Nephron (organoid): ENCODE measurements at regions not wholly inside any gene's neighbourhood (a gene's known extent, or its start where the extent isn't known, plus 50 kb on each side); places are given as distances from the start of the nearest gene placed in this dataset.

Source experiments
- H3K27ac Mint-ChIP-seq, 3 experiments: 2 replicates each; pipeline ENCODE4 v1.8.0; 2020; ENCODE audit warnings: mixed read lengths in 3 of 3, mild to moderate bottlenecking in 2 of 3, moderate library complexity in 1 of 3
- H3K27me3 Mint-ChIP-seq: 2 replicates; pipeline ENCODE4 v1.8.0; 2021; ENCODE audit warnings: low read depth, mild to moderate bottlenecking, moderate library complexity, mixed read lengths
- H3K36me3 Mint-ChIP-seq: 2 replicates; pipeline ENCODE4 v1.8.0; 2020; ENCODE audit warnings: low read depth, mixed read lengths
- H3K4me1 Mint-ChIP-seq: 2 replicates; pipeline ENCODE4 v1.8.0; 2020; ENCODE audit warnings: mixed read lengths
- H3K4me3 Mint-ChIP-seq, 3 experiments: 2 replicates each; pipeline ENCODE4 v1.8.0; 2020; ENCODE audit warnings: mild to moderate bottlenecking in 3 of 3, mixed read lengths in 3 of 3, moderate library complexity in 2 of 3
- H3K9me3 Mint-ChIP-seq: 2 replicates; pipeline ENCODE4 v1.8.0; 2020; ENCODE audit warnings: mixed read lengths
- CTCF ChIP-seq, 3 experiments: fragments of 200-600 bp; sonication (generic); IDR thresholded peaks; one replicate each; pipeline ENCODE4 v1.5.0; 2021; ENCODE audit warnings: antibody characterized with exemption in 3 of 3; ENCODE audit not compliant: unreplicated experiment in 3 of 3

- H3K4me3 Mint-ChIP-seq = no peak overlapping the region
- H3K4me1 Mint-ChIP-seq = no peaks in the 10 kb centered on the region
Observed at GRCh38 chr19:27691991-27692390, 1521.0 kb downstream of the UQCRFS1 start.

GRCh38 chr19:27689734-27690241 is 1523.2 kb downstream of the UQCRFS1 start:
- Mint-ChIP-seq H3K27ac (no peak overlapping the region), H3K36me3 (no peaks in the 10 kb centered on the region), H3K4me3 (no peak overlapping the region), H3K27me3 (no peaks in the 10 kb centered on the region), H3K4me1 (no peaks in the 10 kb centered on the region), H3K9me3 (peaks cover 50% of the 10 kb centered on the region)
- no peak for TF ChIP-seq CTCF (IDR thresholded peaks at IDR 0.05; ENCODE audit: unreplicated experiment in 3 of 3)

More at GRCh38 chr19:27691991-27692390, 1521.0 kb downstream of the UQCRFS1 start:
- H3K36me3 Mint-ChIP-seq = no peaks in the 10 kb centered on the region
- no peak overlapping the region for H3K27ac Mint-ChIP-seq
- peaks cover 63% of the 10 kb centered on the region for H3K9me3 Mint-ChIP-seq
- no peak for TF ChIP-seq CTCF (IDR thresholded peaks at IDR 0.05; ENCODE audit: unreplicated experiment in 3 of 3)
- H3K27me3 Mint-ChIP-seq = no peaks in the 10 kb centered on the region

- Mint-ChIP-seq H3K36me3 (no peaks in the 10 kb centered on the region), H3K9me3 (peaks cover 17% of the 10 kb centered on the region), H3K27ac (no peak overlapping the region), H3K27me3 (no peaks in the 10 kb centered on the region), H3K4me3 (no peak overlapping the region), H3K4me1 (no peaks in the 10 kb centered on the region)
- TF ChIP-seq CTCF (IDR thresholded peaks at IDR 0.05; ENCODE audit: unreplicated experiment in 3 of 3) = no peak
Observed at GRCh38 chr19:27684293-27684692, 1528.7 kb downstream of the UQCRFS1 start.

- Mint-ChIP-seq H3K4me3 (no peak overlapping the region), H3K36me3 (no peaks in the 10 kb centered on the region), H3K27me3 (no peaks in the 10 kb centered on the region), H3K4me1 (no peaks in the 10 kb centered on the region), H3K27ac (no peak overlapping the region), H3K9me3 (peaks cover 40% of the 10 kb centered on the region)
- TF ChIP-seq CTCF (IDR thresholded peaks at IDR 0.05; ENCODE audit: unreplicated experiment in 3 of 3) = no peak
Observed at GRCh38 chr19:27681972-27682371, 1531.0 kb downstream of the UQCRFS1 start.

- Mint-ChIP-seq H3K27me3 (no peaks in the 10 kb centered on the region), H3K27ac (no peak overlapping the region), H3K9me3 (peaks cover 60% of the 10 kb centered on the region), H3K4me1 (no peaks in the 10 kb centered on the region), H3K36me3 (no peaks in the 10 kb centered on the region), H3K4me3 (no peak overlapping the region)
- TF ChIP-seq CTCF (IDR thresholded peaks at IDR 0.05; ENCODE audit: unreplicated experiment in 3 of 3) = no peak
Observed at GRCh38 chr19:27679905-27680304, 1533.0 kb downstream of the UQCRFS1 start.

- Mint-ChIP-seq H3K4me1 (no peaks in the 10 kb centered on the region), H3K9me3 (peaks cover 62% of the 10 kb centered on the region), H3K36me3 (no peaks in the 10 kb centered on the region), H3K27ac (no peak overlapping the region), H3K4me3 (no peak overlapping the region), H3K27me3 (no peaks in the 10 kb centered on the region)
- no peak for TF ChIP-seq CTCF (IDR thresholded peaks at IDR 0.05; ENCODE audit: unreplicated experiment in 3 of 3)
Observed at GRCh38 chr19:27679399-27679798, 1533.6 kb downstream of the UQCRFS1 start.
